HEK293 (cell line): ENCODE measurements at regions not wholly inside any gene's neighbourhood (a gene's known extent, or its start where the extent isn't known, plus 50 kb on each side); places are given as distances from the start of the nearest gene placed in this dataset.
A peak's percentile ranks its signal among the peaks of the same experiment; 100 is the strongest.
"Not testable (repeated sequence)": the region's sequence is repeated elsewhere in the genome, so short reads cannot be mapped to it uniquely, and the experiment has no call there.

Experiments used
- CTCF ChIA-PET: fragments of 350-600 bp; formaldehyde crosslinking; extraction: SDS; loops from one replicate; lab custom pipeline; 2021; ENCODE audit warnings: antibody characterized with exemption; lab: Yijun Ruan, JAX
- POLR2A ChIA-PET: fragments of 300-600 bp; formaldehyde crosslinking; extraction: SDS; loops from one replicate; lab custom pipeline; 2020; ENCODE audit warnings: antibody characterized with exemption, inconsistent platforms; lab: Yijun Ruan, JAX
- H3K27ac ChIP-seq: fragments of 200-500 bp; sonication (Bioruptor generic); 2 replicates; pipeline ENCODE4 v1.5.1; 2014; ENCODE audit warnings: low read depth, low read length, control low read depth, inconsistent platforms; ENCODE audit errors: extremely low read depth
- H3K36me3 ChIP-seq, 2 experiments: fragments of 200-500 bp in 1 of 2; sonication (Bioruptor generic) in 1 of 2; 1 replicate in 1 of 2; 2 replicates in 1 of 2; pipeline ENCODE4 v1.5.1; 2014 to 2017; ENCODE audit warnings: inconsistent platforms in 2 of 2, low read length in 2 of 2; ENCODE audit not compliant: control insufficient read depth in 2 of 2, insufficient read depth in 1 of 2
- H3K4me1 ChIP-seq: fragments of 200-500 bp; sonication (Bioruptor generic); 2 replicates; pipeline ENCODE4 v1.5.1; 2014; ENCODE audit warnings: mild to moderate bottlenecking, low read length, inconsistent platforms; ENCODE audit not compliant: control insufficient read depth, insufficient read depth
- H3K4me3 ChIP-seq: 2 replicates; pipeline ENCODE4 v1.5.1; 2011; ENCODE audit warnings: low read depth, mild to moderate bottlenecking, control low read depth, low read length, moderate library complexity
- H3K9me3 ChIP-seq: fragments of 200-500 bp; sonication (Bioruptor generic); 2 replicates; pipeline ENCODE4 v1.5.1; 2014; ENCODE audit warnings: low read depth, low read length, inconsistent platforms; ENCODE audit not compliant: control insufficient read depth, insufficient read depth
- HOXD13 ChIP-seq: sonication (generic); formaldehyde crosslinking; IDR thresholded peaks from 2 replicates; pipeline ENCODE4 v1.8.0; 2022; ENCODE audit warnings: missing genetic modification reagents, borderline replicate concordance
- IKZF3 ChIP-seq: fragments of 450-650 bp; IDR thresholded peaks from 2 replicates; pipeline ENCODE4 v1.5.0; 2018; ENCODE audit warnings: missing biosample characterization, mild to moderate bottlenecking, missing genetic modification characterization, moderate library complexity
- SCRT1 ChIP-seq: fragments of 450-650 bp; formaldehyde crosslinking; IDR thresholded peaks from 2 replicates; pipeline ENCODE4 v1.5.1; 2016; ENCODE audit warnings: missing biosample characterization, missing genetic modification characterization, borderline replicate concordance
- SCRT2 ChIP-seq: fragments of 450-650 bp; formaldehyde crosslinking; IDR thresholded peaks from 2 replicates; pipeline ENCODE4 v1.5.1; 2016; ENCODE audit warnings: missing biosample characterization, missing genetic modification characterization
- ZBTB17 ChIP-seq: fragments of 450-650 bp; formaldehyde crosslinking; IDR thresholded peaks from 2 replicates; pipeline ENCODE4 v1.5.1; 2016; ENCODE audit warnings: missing biosample characterization, missing genetic modification characterization
- ZBTB7A ChIP-seq: fragments of 450-650 bp; formaldehyde crosslinking; IDR thresholded peaks from 2 replicates; pipeline ENCODE4 v1.5.1; 2016; ENCODE audit warnings: low read depth, missing biosample characterization, missing genetic modification characterization
- ZNF112 ChIP-seq: fragments of 450-650 bp; formaldehyde crosslinking; IDR thresholded peaks from 2 replicates; pipeline ENCODE4 v1.5.0; 2017; ENCODE audit warnings: missing biosample characterization, missing genetic modification characterization
- ZNF114 ChIP-seq: fragments of 450-650 bp; formaldehyde crosslinking; IDR thresholded peaks from 2 replicates; pipeline ENCODE4 v1.5.0; 2017; ENCODE audit warnings: missing biosample characterization, missing genetic modification characterization
- ZNF146 ChIP-seq: fragments of 450-650 bp; formaldehyde crosslinking; IDR thresholded peaks from 2 replicates; pipeline ENCODE4 v1.5.1; 2016; ENCODE audit warnings: missing biosample characterization, missing genetic modification characterization
- ZNF157 ChIP-seq: fragments of 450-650 bp; formaldehyde crosslinking; IDR thresholded peaks from 2 replicates; pipeline ENCODE4 v1.5.1; 2016; ENCODE audit warnings: missing biosample characterization, missing genetic modification characterization
- ZNF214 ChIP-seq: fragments of 450-650 bp; formaldehyde crosslinking; IDR thresholded peaks from 2 replicates; pipeline ENCODE4 v1.5.1; 2017; ENCODE audit warnings: missing biosample characterization, mild to moderate bottlenecking, missing genetic modification characterization, borderline replicate concordance
- ZNF239 ChIP-seq: fragments of 450-650 bp; formaldehyde crosslinking; IDR thresholded peaks from 2 replicates; pipeline ENCODE4 v1.5.1; 2016; ENCODE audit warnings: missing biosample characterization, missing genetic modification characterization
- ZNF324 ChIP-seq: fragments of 450-650 bp; formaldehyde crosslinking; IDR thresholded peaks from 2 replicates; pipeline ENCODE4 v1.5.1; 2016; ENCODE audit warnings: missing biosample characterization, missing genetic modification characterization
- ZNF391 ChIP-seq: fragments of 450-650 bp; formaldehyde crosslinking; IDR thresholded peaks from 2 replicates; pipeline ENCODE4 v1.5.1; 2016; ENCODE audit warnings: low read depth, missing biosample characterization, missing genetic modification characterization, borderline replicate concordance
- ZNF404 ChIP-seq: fragments of 450-650 bp; formaldehyde crosslinking; IDR thresholded peaks from 2 replicates; pipeline ENCODE4 v1.5.1; 2017; ENCODE audit warnings: missing biosample characterization, missing genetic modification characterization
- ZNF501 ChIP-seq: fragments of 450-650 bp; formaldehyde crosslinking; IDR thresholded peaks from 2 replicates; pipeline ENCODE4 v1.5.1; 2016; ENCODE audit warnings: missing biosample characterization, missing genetic modification characterization
- ZNF510 ChIP-seq: fragments of 450-650 bp; formaldehyde crosslinking; IDR thresholded peaks from 2 replicates; pipeline ENCODE4 v1.5.1; 2018; ENCODE audit warnings: mild to moderate bottlenecking, missing genetic modification characterization, missing biosample characterization; ENCODE audit not compliant: insufficient replicate concordance
- ZNF530 ChIP-seq: fragments of 450-650 bp; formaldehyde crosslinking; IDR thresholded peaks from 2 replicates; pipeline ENCODE4 v1.5.1; 2016; ENCODE audit warnings: low read depth, missing biosample characterization, missing genetic modification characterization
- ZNF600 ChIP-seq: fragments of 450-650 bp; formaldehyde crosslinking; IDR thresholded peaks from 2 replicates; pipeline ENCODE4 v1.5.1; 2016; ENCODE audit warnings: missing biosample characterization, missing genetic modification characterization
- ZNF639 ChIP-seq: fragments of 450-650 bp; formaldehyde crosslinking; IDR thresholded peaks from 2 replicates; pipeline ENCODE4 v1.5.1; 2016; ENCODE audit warnings: missing biosample characterization, missing genetic modification characterization
- ZNF664 ChIP-seq: fragments of 450-650 bp; formaldehyde crosslinking; IDR thresholded peaks from 2 replicates; pipeline ENCODE4 v1.5.1; 2016; ENCODE audit warnings: missing biosample characterization, missing genetic modification characterization
- TF ChIP-seq, protein P1 (sequence below): fragments of 450-650 bp; formaldehyde crosslinking; IDR thresholded peaks from 2 replicates; pipeline ENCODE4 v1.5.1; 2016; ENCODE audit warnings: missing biosample characterization, missing genetic modification characterization

GRCh38 chr5:164146223-164146622 lies 640.8 kb downstream of the MAT2B start:
- Histone ChIP-seq H3K4me3 (no peak overlapping the region), H3K27ac (no peak overlapping the region), H3K36me3 (no peaks in the 10 kb centered on the region), H3K4me1 (no peaks in the 10 kb centered on the region), H3K9me3 (no peaks in the 10 kb centered on the region)
- POLR2A ChIA-PET: no interaction called here
- CTCF ChIA-PET: no interaction called here
- TF ChIP-seq ZNF600: no peak
- 0 out of 2 replicates have a peak, but pooled peaks have one; percentile 54 for TF ChIP-seq SCRT1
- no peak for TF ChIP-seq ZNF510 (tag by site-specific recombination)
- no peak for TF ChIP-seq ZNF391 (tag by site-specific recombination)
- no peak for TF ChIP-seq ZBTB17 (tag by site-specific recombination)
- TF ChIP-seq SCRT2: peak; percentile 58; the same call in 1 of the 2 replicates

DNA sequence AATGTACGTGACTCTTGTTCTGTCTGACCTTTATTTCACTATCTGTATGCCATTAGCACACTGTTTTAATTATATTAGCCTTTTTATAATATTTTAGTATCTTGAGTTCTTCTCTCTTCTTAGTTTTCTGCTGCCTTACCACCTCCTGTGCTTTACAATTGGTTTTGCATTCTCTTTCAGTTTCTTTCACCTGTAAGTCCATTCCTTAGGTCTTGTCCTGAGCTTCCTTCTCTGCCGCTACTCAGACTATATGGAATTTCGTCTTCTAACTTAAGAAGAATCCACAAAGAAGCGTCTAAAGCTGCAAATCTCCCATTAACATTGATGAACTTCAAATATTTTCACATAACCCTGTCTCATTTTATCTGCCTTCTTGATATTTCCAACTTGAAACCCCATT lies 642.9 kb downstream of the MAT2B start:
- TF ChIP-seq ZBTB7A (tag by site-specific recombination) (no peak), ZNF639 (tag by site-specific recombination) (no peak), ZNF530 (tag by site-specific recombination) (no peak), ZNF664 (no peak), ZNF112 (no peak), HOXD13 (CRISPR knock-in tag) (no peak), ZNF501 (tag by site-specific recombination) (no peak), ZNF114 (no peak), ZNF324 (no peak), ZNF404 (tag by site-specific recombination) (no peak), IKZF3 (no peak), ZNF214 (no peak), ZNF157 (no peak), ZNF239 (tag by site-specific recombination) (no peak)
- TF ChIP-seq, protein P1, sequence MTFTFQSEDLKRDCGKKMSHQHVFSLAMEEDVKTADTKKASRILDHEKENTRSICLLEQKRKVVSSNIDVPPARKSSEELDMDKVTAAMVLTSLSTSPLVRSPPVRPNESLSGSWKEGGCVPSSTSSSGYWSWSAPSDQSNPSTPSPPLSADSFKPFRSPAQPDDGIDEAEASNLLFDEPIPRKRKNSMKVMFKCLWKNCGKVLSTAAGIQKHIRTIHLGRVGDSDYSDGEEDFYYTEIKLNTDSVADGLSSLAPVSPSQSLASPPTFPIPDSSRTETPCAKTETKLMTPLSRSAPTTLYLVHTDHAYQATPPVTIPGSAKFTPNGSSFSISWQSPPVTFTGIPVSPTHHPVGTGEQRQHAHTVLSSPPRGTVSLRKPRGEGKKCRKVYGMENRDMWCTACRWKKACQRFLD (tag by site-specific recombination): no peak
- CTCF ChIA-PET: no interaction called here
- no peak overlapping the region for H3K4me3 ChIP-seq
- H3K4me1 ChIP-seq: no peaks in the 10 kb centered on the region
- no peaks in the 10 kb centered on the region for H3K36me3 ChIP-seq
- no peaks in the 10 kb centered on the region for H3K9me3 ChIP-seq
- no peak overlapping the region for H3K27ac ChIP-seq
- POLR2A ChIA-PET: no interaction called here

GRCh38 chr5:164152539-164152938 lies 647.1 kb downstream of the MAT2B start:
- 0 out of 2 replicates have a peak, but pooled peaks have one; percentile 35 for TF ChIP-seq ZNF146 (tag by site-specific recombination)
- H3K9me3 ChIP-seq, POLR2A ChIA-PET, H3K4me1 ChIP-seq, H3K4me3 ChIP-seq, H3K36me3 ChIP-seq, CTCF ChIA-PET, H3K27ac ChIP-seq: not testable (repeated sequence)
